Smooth muscle cell (in vitro differentiated cells): ENCODE measurements at regions not wholly inside any gene's neighbourhood (a gene's known extent, or its start where the extent isn't known, plus 50 kb on each side); places are given as distances from the start of the nearest gene placed in this dataset.

Experiments
- DNase-seq: peaks from one replicate; lab custom pipeline; 2025; ENCODE audit not compliant: unreplicated experiment; lab: John Stamatoyannopoulos, UW
- H2AFZ ChIP-seq: fragments of 200-600 bp; sonication (generic); 2 replicates; pipeline ENCODE4 v1.6.0; 2016; ENCODE audit warnings: antibody characterized with exemption, low read depth, mild to moderate bottlenecking
- H3F3A ChIP-seq: fragments of 200-600 bp; sonication (generic); 2 replicates; pipeline ENCODE4 v1.6.0; 2017; ENCODE audit warnings: antibody characterized with exemption, low read depth
- H3K27ac ChIP-seq: fragments of 200-600 bp; sonication (generic); 2 replicates; pipeline ENCODE4 v1.5.1; 2016; ENCODE audit warnings: low read depth, mild to moderate bottlenecking
- H3K27me3 ChIP-seq: fragments of 200-600 bp; sonication (generic); 2 replicates; pipeline ENCODE4 v1.6.1; 2016; ENCODE audit warnings: low read depth, mild to moderate bottlenecking
- H3K36me3 ChIP-seq: fragments of 200-600 bp; sonication (generic); 2 replicates; pipeline ENCODE4 v1.5.1; 2016; ENCODE audit warnings: low read depth
- H3K4me1 ChIP-seq: fragments of 200-600 bp; sonication (generic); 2 replicates; pipeline ENCODE4 v1.5.1; 2016; ENCODE audit warnings: low read depth
- H3K4me2 ChIP-seq: fragments of 200-600 bp; sonication (generic); 2 replicates; pipeline ENCODE4 v1.6.0; 2016; ENCODE audit warnings: mild to moderate bottlenecking
- H3K4me3 ChIP-seq: fragments of 200-600 bp; sonication (generic); 2 replicates; pipeline ENCODE4 v1.5.1; 2016; ENCODE audit warnings: mild to moderate bottlenecking
- H3K79me2 ChIP-seq: fragments of 200-600 bp; sonication (generic); 2 replicates; pipeline ENCODE4 v1.6.0; 2016; ENCODE audit warnings: low read depth, mild to moderate bottlenecking
- H3K9ac ChIP-seq: fragments of 200-600 bp; sonication (generic); 2 replicates; pipeline ENCODE4 v1.6.0; 2016; ENCODE audit warnings: low read depth
- H3K9me3 ChIP-seq: fragments of 200-600 bp; sonication (generic); replicated peaks from 2 replicates; pipeline ENCODE4 v1.5.1; 2016; ENCODE audit warnings: low read depth
- H4K20me1 ChIP-seq: fragments of 200-600 bp; sonication (generic); 2 replicates; pipeline ENCODE4 v1.6.0; 2016; ENCODE audit warnings: low read depth
- CTCF ChIP-seq: fragments of 200-600 bp; sonication (generic); IDR thresholded peaks from 2 replicates; pipeline ENCODE4 v1.5.1; 2017; ENCODE audit warnings: borderline replicate concordance, mild to moderate bottlenecking, antibody characterized with exemption; ENCODE audit not compliant: insufficient read depth, poor library complexity, severe bottlenecking
- WGBS: methylation state at CpG from one replicate; pipeline ENCODE4 v1.1.7; 2016; ENCODE audit warnings: low lambda C conversion rate; 5-methylcytosine and 5-hydroxymethylcytosine counted together

GRCh38 chr1:48082271-48082962, 85.2 kb upstream of the TRABD2B start:
- Histone ChIP-seq H2AFZ (no peak overlapping the region), H4K20me1 (no peaks in the 10 kb centered on the region), H3K4me2 (peak overlapping the region; percentile 27), H3K27ac (no peak overlapping the region), H3K9me3 (no peaks in the 10 kb centered on the region), H3F3A (peaks cover 2% of the 10 kb centered on the region), H3K4me3 (no peak overlapping the region), H3K79me2 (no peaks in the 10 kb centered on the region), H3K36me3 (no peaks in the 10 kb centered on the region), H3K4me1 (no peaks in the 10 kb centered on the region), H3K27me3 (no peaks in the 10 kb centered on the region), H3K9ac (no peak overlapping the region)
- 39% methylated on average over 6 of the region's 6 CpGs for WGBS
- no peak for TF ChIP-seq CTCF
- no peak for DNase-seq

GRCh38 chr1:48080331-48081255, 83.4 kb upstream of the TRABD2B start:
- TF ChIP-seq CTCF = no peak
- Histone ChIP-seq H3F3A (peaks cover 4% of the 10 kb centered on the region), H3K4me3 (no peak overlapping the region), H3K27me3 (no peaks in the 10 kb centered on the region), H3K4me1 (no peaks in the 10 kb centered on the region), H3K9me3 (no peaks in the 10 kb centered on the region), H3K79me2 (no peaks in the 10 kb centered on the region), H4K20me1 (no peaks in the 10 kb centered on the region), H3K4me2 (no peak overlapping the region), H3K9ac (no peak overlapping the region), H3K36me3 (no peaks in the 10 kb centered on the region), H3K27ac (no peak overlapping the region), H2AFZ (no peak overlapping the region)
- 85% methylated on average over 6 of the region's 6 CpGs for WGBS
- no peak for DNase-seq

- no peak overlapping the region for H3K27ac ChIP-seq
- TF ChIP-seq CTCF = no peak
- no peak overlapping the region for H3K4me3 ChIP-seq
- H4K20me1 ChIP-seq = no peaks in the 10 kb centered on the region
- 78% methylated on average over 1 of the region's 1 CpG for WGBS
- no peak overlapping the region for H2AFZ ChIP-seq
- no peak for DNase-seq
- no peaks in the 10 kb centered on the region for H3K36me3 ChIP-seq
- peaks cover 6% of the 10 kb centered on the region for H3F3A ChIP-seq
- peaks cover 2% of the 10 kb centered on the region for H3K4me1 ChIP-seq
- no peaks in the 10 kb centered on the region for H3K79me2 ChIP-seq
- no peak overlapping the region for H3K4me2 ChIP-seq
- H3K9me3 ChIP-seq = no peaks in the 10 kb centered on the region
- no peak overlapping the region for H3K9ac ChIP-seq
- no peaks in the 10 kb centered on the region for H3K27me3 ChIP-seq
Observed at GRCh38 chr1:48079096-48079495, 81.9 kb upstream of the TRABD2B start.
